HG03103 (cell line): ENCODE measurements at regions not wholly inside any gene's neighbourhood (a gene's known extent, or its start where the extent isn't known, plus 50 kb on each side); places are given as distances from the start of the nearest gene placed in this dataset.

Source experiments
- ATAC-seq: cut with Tn5 transposase; IDR thresholded peaks from one replicate; pipeline ENCODE4 v1.9.1; 2021; ENCODE audit warnings: low read depth; ENCODE audit not compliant: unreplicated experiment

DNA sequence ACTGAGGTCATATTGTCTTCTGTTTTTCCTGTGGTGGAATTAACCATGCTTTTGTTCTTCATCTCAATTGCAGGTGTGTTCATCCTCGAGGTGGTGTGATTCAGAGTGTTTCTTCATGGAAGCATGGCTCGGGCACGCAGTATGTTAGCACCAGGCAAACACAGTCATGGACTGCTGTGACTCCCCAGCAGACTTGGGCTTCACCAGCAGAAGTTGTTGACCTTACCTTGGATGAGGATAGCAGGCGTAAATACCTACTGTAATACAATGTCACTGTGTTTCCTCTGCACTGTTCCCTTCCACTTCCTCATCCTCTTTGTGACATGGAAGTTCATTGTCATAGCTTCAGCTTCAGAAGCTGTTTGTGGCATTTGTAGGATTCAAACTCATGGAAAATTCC, 158.7 kb downstream of the HAUS1 start:
- ATAC-seq, result no peak

DNA sequence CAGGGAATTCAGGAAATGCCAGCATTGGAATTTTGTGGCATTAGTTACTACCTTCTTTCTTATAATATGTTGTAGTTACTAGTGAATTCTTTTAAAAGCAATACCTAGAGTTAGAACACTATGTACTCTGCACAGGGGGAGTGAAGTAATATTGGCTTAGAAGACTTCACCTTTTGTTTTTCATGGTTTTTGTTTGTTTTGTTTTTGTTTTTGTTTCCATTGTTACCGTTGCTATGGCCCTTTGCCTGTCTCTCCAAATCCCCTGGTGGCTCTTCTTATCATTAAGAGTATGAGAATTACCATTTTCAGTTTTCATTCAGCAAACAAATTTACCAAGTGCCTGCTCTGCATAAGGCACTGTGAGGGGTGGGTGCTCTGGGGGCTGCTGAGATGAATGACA, 160.1 kb downstream of the HAUS1 start:
- ATAC-seq, result no peak

DNA sequence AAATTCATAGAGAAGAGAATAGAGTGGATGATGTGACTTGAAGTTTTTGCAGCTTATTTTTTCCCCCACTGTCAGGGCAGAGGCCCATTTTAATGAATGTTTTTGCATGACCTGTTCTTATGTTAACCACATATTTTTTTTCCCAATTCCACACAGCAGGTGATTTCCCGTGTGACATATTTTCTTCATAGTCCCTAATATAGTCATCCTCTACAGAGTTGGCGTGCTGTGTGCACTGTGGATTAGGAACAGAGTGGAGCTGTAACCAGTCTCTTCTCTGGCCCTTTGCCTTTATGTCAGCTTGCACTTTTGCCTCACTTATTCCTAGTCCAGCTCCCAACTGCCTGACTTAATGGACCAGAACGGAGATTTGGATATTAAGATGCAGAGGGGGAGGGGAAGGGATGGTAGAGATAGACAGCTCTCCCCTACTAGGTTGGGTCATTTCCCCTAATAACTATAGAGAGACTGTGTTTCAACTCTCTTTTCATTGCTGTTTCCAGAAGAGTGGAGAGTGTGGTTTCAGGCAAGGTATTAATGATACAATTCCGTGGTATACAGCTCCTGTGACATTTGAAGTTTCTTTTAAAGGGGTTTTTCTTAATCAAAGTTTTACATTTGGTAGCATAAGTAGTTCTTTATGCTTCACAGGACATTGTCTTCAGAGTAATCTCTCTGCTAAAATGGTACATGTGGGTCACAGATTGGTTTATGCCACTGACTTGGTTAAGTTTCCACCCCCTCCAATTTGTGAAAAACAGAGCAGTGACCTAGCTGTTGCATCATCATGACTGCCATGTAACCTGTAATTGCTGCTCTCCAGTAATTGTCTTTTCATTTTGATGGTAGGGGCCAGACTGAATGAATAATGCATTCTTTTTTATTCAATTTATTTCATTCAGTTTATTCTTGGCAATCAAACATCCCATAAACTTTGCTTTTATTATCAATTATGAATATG, 161.3 kb downstream of the HAUS1 start:
- no peak for ATAC-seq

DNA sequence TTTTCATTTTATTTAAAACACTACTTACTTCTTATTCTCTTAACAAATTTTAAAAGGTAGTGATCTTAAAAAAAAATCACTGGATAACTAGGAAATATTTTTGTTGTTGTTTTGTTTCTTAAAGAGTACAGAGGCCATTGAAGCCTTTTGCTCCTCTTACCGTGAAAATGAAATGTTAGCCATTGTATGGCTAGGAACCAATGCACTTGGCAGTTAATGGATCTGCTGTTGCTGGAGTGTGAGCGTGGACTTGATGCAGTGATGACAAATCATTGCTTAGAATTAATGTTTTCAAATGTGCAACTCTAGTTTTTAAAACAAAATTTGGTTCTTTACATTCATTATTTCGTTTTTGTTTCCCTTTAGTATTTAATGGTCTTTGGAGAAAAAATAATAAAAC, 162.3 kb downstream of the HAUS1 start:
- ATAC-seq, result no peak

DNA sequence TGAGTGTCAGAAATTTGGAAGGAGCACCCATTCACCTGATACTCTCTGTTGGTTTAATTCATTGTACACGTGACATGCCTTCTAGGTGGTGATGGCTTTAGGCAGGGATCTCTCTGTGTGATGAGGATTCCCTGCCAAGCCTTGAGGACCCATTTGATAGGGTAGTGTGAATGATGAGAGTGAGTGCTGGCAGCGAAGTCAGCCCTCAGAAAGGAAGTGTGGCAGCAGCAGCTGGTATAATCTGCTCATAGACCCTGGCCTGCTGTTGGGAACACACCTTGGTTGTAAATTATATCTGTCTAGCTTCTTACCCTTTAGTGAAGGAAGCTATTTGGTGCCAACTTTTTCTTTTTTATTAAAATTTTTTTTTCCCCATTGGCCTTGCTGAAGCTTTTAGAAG, 164.5 kb downstream of the HAUS1 start:
- ATAC-seq, result no peak

DNA sequence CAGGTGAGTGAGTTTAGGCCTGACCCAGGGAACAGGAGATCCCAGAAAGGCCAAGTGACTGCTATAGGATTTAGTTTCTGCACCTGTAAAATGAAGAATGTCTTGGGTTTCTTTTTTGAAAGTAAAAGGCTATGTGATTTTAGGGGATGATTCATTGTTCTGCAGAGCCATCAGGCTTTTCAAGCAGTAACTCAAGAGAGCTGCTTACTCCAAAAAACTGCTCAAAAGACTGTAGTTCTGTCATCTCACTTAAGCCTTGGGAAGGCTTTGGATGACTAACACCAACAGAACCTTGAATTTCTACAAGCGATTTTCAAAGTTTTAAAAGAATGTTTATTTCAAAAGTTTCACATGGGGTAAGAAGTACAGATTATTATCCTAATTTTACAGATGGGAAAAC, 165.1 kb downstream of the HAUS1 start:
- no peak for ATAC-seq

DNA sequence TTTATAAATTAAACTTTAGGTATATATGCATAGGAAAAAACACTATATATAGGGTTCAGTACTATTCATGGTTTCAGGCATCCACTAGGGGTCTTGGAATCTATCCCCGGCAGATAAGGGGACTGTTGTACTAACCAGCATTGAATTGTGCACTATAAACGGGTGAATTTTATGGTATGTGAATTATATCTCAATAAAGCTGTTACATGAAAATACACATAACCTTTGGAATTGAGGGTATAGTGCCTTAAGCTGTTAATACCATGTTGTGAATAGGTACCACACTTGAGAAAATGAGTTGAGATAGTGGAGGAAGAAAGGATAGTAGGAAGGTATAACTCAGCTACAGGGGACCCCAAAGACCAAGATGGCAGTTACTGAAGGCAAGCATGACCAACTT, 167.3 kb downstream of the HAUS1 start:
- no peak for ATAC-seq

DNA sequence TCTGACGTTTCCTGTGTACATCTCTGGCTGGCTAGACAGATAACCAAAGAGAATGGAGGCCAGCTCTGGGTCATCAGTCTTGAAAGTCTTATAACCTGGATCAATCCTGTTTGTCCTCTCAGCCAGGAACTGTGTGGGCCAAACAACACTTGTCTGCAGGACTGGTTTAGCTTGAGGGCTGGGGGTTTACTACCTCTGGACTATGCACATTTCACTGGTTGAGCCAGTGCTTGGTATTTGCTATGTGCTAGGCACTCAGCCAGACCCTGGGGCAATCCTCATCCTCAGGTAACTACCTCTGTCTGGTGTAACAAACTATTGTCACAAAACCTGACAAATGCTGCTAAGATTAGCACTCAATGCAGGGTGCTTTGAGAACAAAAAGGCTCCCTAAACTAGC, 169.7 kb downstream of the HAUS1 start:
- no peak for ATAC-seq

DNA sequence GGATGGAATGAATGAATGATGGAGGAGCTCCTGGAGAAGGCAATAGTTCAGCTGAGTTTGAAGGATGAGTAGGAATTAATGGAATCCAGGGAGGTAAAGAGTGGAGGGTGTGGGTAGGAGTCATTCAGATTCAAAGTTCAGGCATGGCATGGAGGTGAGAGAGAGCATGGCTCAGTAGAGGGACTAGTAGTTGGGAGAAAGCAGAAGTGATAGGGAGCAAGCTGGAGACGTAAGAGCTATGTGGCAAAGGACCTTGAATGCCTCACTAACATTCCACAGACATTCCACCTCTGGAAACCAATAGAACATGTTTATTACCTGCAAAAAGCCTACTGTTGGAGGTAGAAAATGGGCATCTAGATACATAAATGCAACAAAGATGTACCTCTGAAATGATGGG, 170.1 kb downstream of the HAUS1 start:
- no peak for ATAC-seq

DNA sequence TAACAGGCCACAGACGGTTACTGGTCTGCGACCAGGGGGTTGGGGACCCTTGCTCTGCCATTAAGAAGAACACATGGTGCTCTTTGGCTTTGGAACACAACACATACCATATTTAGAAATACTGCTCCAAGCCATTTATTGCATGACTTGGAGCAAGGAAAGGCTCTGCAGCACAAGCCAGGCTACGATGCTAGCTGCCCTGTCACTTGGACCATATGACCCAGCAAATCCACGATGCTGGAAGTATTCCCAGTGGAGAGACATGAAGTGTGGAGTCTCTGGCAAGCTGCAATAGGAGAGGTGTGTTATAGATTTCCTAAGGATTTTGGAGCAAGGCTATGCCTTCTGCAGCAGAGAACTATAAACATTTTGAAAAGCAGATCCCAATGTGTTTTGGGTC, 171.2 kb downstream of the HAUS1 start:
- no peak for ATAC-seq

DNA sequence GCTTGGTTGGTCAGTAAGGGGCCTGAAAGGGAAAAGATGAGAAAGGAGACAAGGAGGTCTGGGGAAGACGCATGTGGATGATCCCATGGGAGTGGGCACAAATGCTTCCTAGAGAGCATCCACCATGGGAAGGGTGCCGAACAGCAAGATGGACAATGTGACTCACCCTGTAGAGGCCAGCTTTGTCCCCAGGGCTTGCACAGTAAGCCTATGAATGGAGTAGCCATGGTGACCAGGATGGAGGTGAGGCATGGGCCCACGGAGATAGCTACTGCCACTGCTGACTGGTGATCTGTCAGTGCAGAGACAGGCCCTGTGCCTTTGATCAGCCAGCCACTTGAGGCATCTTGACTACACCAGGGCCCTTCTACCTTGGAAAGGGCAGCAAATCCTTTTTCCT, 172.6 kb downstream of the HAUS1 start:
- ATAC-seq, result no peak

DNA sequence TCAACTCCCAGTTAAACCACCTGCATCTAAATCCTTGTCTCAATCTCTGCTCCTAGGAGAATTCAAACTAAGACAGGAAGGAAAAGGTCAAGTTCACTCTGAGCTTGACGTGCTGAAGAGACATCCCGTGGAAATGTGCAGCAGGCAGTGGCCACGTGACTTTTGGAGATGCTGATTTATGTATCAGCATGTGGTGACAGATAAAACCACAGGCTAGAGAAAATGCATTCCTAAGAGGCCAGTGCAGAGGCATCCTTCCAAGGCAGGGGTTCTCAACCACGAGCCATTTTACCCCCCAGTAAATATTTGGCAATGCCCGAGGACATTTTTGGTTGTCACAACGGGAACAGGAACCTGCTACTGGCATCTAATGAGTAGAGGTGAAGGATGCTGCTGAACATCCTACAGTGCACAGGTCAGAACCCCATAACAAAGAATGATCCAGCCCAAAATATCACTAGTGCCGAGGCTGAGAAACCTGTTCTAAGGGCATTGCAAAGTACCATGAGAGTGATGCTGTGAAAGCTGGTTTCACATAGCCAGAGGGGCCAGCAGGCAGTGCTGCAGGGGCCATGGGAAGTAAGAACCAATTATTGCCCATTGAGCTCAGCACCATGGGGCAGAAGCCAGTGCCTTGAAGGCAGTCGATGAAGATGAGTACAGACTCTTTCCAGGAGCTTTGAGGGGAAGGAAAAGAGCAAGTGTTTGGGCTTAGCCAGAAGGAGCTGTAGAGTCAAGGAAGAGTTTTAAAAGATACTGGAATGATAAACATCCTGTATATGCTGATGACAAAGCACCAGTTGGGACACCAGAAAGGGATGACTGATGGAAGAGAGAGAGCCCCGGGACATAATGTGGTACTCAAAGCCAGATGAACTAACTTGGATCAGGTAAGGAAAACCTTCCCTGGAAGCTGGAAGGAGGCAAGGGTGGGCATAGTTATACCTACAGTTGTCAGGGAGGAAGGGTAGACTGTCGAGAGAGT, 174.6 kb downstream of the HAUS1 start:
- no peak for ATAC-seq

DNA sequence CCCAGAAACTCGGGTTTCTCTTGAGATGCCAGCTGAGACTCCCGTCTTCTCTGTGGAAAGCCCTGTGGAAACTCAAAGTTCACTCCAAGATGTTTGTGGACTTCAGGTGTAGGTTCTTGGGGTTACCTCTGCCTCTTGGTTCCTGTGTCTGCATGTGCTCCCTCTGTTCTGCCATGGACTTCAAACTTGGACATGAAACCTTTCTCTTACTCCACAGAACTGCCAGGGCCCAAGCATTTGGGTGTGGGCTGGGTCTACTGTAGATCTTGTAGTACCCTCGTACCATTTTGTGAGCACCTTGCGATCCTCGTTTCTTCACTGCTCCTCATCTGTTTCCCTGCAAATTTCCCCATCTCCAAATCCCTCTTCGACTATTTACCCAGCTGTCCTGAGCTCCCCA, 175.5 kb downstream of the HAUS1 start:
- no peak for ATAC-seq

DNA sequence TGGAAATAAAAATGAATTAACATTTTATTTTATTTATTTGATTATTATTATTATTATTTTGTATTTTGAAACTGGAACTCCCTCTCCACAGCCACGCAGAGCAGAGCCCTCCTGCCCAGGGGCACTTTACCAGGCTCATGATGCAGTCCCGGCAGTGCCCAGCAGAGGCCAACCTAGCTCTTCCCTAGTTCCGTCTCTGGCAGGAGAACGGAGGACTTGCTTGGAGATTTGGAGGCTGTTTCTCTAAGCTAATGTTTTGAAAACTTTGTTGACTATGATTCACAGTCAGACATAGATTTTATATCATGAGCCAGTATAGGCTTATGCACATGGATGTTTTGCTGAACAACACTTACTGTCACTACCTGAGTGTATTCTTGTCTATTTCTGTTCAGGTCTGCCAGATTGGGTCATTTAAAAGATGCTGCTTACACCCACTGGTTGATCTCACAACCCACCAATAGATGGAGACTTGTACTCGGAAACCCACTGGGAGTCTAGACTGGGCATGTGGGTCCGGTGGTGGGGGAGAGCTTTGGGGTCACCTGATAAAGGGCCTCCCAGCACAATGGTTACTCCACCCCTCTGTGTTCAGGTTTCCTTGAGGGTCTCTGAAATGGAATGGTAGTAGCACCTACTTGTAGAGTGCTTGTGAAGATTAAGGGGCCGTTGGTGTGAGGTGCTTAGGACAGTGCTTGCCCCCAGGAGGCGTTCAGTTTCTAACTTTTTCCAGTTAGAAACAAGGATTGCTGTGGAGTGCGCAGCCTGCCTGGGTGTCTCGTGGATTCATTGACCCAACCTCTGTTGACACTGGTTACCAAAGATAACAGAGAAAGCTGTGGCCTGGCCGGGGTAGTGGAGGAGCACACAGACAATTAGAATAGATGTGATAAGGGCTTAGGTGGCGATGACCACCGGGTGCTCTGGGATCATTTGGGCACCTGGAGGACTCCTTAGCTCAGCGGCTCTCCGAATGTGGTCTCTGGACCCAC, 177.3 kb downstream of the HAUS1 start:
- ATAC-seq, result peak; percentile 65

DNA sequence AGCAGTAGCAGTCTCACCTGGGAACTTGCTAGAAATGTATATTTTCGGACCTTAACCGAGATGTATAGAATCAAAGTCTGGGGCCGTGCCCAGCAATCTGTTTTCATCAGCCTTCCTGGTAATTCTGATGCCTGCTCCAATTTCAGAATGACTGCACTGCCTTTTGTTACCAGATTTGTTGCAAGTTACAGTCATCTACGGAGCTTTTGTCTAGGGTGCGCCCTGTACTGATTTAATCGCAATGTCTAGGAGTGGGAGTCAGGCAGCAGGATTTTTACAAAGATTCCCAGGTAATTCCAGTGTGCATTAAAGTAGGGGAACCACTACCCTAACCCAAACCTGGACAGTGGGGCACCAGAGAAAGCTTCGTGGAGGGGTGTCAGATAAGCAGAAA, 178.0 kb downstream of the HAUS1 start:
- ATAC-seq, result no peak

DNA sequence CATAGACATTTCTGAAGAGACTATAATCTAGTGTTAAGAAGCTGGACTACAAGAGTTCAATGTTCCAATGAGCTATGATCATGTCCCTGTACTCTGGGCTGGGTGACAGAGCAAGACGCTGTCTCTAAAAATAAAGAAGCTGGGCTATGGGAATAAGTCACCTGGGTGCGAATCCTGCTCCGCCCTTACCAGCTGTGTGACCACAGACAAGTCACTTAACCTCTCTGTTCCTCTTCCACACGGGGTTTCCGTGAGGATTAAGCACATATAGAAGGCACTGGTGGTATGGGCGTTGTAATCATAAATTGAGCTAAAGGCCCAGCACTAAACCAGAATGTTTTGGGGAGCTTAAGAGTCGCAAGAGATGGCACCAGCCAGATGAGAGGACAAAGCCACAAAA, 178.5 kb downstream of the HAUS1 start:
- ATAC-seq, result no peak

DNA sequence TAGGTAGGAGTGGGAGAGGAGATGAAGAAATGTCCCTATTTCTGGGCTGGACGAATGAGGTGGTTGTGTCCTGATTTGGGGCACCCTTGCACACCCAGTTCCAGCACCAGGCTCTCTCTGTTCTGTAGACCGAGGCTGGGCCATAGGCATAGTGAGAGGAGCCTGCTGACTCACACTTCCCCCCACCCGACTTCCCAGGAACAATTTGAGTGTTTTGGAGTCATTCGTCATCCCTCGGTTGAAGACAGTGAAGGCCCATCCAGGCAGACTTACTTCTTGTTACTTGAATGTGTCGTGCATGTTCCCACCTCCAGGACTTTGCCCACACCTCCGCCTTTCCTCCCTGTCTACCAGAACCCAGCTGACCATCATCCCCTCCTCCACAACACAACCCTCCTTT, 179.1 kb downstream of the HAUS1 start:
- ATAC-seq, result no peak

DNA sequence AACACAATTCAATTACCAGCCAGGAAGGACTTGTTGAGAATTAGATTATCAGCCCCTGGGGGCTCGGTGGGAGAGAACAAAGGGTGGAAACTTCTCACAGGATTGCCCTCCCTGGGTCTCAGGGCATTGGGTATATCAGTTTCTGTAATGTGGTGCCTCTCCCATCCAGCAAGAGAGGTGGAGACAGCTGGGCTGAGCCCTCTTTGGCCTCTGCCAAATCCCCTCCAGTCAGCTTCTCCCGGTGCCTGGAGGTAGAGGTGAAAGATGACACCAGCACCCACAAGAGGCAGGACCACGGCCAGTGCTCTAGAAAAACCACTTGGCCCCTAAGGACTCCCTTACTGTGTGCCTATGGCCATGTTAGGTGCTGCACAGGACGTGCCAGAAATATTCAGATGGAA, 179.7 kb downstream of the HAUS1 start:
- ATAC-seq, result no peak

DNA sequence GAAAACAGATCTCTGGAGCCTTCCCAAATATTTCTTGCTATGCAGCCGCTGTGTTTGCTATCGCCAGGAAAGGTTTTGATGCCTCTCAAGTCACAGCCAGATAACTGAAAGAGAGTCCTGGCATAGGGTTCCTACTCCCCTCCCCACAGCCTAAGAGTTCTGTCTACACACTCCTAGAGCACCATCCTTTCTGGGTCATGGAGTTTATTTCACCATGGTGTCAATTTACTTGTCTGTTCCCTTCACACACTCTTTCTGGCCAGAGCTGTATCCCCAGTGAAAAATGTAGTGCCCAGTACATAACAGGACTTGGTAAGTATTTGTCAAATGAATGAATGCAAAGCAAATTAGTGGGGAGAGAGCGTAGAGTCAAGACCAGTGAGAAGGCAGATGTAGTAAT, 185.3 kb downstream of the HAUS1 start:
- ATAC-seq, result no peak

DNA sequence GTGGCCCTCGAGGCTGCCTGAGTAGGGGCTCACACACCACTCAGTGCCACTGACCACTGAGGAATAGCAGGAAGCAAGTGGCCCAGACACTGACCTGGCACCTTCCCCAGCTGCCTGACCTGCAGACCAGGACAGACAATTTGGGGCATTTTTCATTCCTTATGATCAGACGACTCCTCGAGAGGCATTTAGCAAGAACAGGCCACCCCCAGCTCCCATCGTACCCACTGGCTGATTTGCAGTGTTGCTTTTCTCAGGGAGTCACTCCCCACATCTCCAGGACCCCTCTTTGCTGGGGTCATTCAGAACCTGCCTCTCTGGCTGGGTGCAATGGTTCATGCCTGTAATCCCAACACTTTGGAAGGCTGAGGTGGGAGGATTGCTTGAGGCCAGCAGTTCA, 185.7 kb downstream of the HAUS1 start:
- ATAC-seq, result no peak
